Skeletal muscle cell (primary cell): ENCODE measurements at regions not wholly inside any gene's neighbourhood (a gene's known extent, or its start where the extent isn't known, plus 50 kb on each side); places are given as distances from the start of the nearest gene placed in this dataset.

Experiments
- DNase-seq: peaks from one replicate; pipeline ENCODE4 v3.0.0-alpha.2; 2010; ENCODE audit warnings: low read depth
- H3K4me3 ChIP-seq: 2 replicates; pipeline ENCODE4 v1.5.1; 2011; ENCODE audit warnings: low read depth, mild to moderate bottlenecking, control low read depth, low read length, moderate library complexity

DNA sequence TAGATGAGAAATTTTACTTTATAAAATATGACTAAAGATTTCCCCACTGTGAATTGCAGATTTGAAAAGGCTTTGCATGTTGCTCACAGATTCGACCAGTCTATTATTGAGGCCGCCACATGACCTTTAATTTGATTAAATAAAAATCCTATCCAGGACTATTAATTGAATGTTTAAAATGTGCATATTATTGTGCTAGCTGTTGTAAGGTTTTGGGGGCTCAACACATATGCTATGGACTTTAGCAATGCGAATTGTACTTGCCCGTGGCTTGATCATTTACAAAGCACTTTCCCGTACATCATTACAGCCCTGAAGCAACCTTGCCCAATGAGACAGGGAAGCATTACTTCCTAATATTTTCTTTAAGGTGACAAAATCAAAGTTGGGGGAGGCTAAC is 243.0 kb downstream of the ACTR3B start:
- no peak for DNase-seq
- H3K4me3 ChIP-seq, result no peak overlapping the region

DNA sequence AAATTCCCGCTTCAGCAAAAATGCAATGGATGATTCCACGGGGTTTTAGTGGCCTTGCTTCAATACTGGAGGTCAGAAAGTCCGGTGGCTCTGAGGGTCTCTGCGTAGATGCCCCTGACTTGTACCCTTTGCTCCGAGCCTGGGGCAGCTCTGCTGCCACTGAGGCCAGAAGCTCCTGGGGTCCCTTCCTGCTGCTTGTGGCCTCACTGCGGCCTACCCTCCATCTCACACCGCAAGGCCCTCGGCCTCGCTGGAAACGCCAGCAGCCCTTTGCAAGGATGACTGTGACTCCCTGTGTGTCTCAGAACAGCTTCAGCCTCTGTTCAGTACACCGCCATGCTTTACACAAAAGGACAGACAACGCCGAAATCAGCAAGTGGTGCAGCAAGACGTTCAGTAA is 244.8 kb downstream of the ACTR3B start:
- DNase-seq, result no peak
- H3K4me3 ChIP-seq, result no peak overlapping the region

DNA sequence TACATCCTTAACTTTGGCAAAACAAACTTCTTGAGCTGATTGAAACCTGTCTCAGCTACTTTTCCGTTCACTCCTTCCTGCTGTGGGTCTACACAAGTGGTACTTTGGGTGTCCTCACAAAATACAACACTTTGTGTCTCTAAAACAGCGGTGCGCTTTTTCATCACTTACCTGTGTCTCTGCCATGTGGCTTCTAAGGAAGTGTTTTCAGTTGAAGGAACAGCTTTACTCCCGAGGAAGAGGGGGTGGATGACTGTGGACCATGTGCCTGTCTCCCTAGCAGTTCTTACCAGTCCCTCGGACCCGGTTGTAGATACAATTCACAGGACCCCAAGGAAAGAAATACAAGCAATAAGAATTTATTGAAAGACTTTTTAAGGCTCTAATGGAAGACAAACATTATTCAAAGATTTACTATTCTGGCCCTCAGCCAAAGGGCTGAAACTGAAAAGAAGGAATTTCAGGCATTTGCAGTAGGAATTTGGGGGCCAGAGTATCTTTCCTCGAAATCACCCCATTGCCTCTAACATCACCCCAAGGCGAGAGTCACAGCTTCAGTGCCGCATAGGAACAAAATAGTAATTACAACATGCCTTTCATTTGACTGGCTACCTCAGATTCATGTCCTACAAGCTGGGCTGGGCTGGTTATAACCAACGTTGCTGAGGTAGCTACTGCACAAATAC is 246.3 kb downstream of the ACTR3B start:
- no peak for DNase-seq
- H3K4me3 ChIP-seq, result no peak overlapping the region

DNA sequence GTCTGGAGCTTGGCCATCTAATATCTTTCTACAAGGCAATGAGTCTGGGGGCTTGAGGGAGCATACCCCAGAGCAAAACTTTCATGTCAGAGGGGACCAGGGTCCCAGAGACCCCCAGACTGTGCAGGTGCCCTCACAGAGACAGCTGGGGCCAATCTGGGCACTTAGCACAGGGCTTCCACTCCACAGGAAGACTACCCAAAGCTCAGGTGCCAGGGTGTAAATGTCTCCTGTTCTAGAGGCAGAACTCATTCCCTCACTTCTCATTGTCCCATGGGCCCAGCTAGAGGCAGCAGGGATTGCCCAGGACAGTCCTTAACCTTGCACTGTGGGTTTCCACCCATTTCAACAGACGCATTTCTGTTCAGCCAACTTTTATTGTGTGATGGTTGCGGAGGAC is 246.9 kb downstream of the ACTR3B start:
- DNase-seq, result no peak
- H3K4me3 ChIP-seq, result no peak overlapping the region

- DNase-seq, result no peak
- no peak overlapping the region for H3K4me3 ChIP-seq
Observed at GRCh38 chr7:153006911-153007310, 247.4 kb downstream of the ACTR3B start.

GRCh38 chr7:153010416-153010815 is 250.9 kb downstream of the ACTR3B start:
- no peak for DNase-seq
- H3K4me3 ChIP-seq, result no peak overlapping the region

GRCh38 chr7:153012203-153012602 is 252.7 kb downstream of the ACTR3B start:
- no peak for DNase-seq
- no peak overlapping the region for H3K4me3 ChIP-seq

DNA sequence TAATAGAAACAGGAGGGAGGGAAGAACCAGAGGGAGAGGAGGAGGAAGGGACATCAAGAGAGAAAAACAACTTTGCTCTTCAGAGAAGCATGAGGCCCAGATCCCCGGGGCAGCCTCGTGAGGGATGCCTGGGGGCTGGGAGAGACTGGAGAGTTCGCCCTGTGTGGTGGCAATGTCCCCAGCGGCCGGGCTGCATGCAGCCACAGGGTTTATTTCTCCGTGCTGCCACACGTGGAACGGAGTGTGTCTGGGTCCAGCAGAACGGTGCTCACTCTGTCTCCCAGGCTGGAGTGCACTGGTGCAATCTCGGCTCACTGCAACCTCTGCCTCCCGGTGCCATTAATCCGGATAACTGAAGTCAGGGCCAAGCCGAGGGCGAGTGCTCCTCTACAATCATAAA is 257.7 kb downstream of the ACTR3B start:
- no peak overlapping the region for H3K4me3 ChIP-seq
- no peak for DNase-seq

- no peak overlapping the region for H3K4me3 ChIP-seq
- no peak for DNase-seq
Observed at GRCh38 chr7:153021542-153021941, 262.0 kb downstream of the ACTR3B start.

- no peak overlapping the region for H3K4me3 ChIP-seq
- DNase-seq, result no peak
Observed at GRCh38 chr7:153022475-153023193, 263.1 kb downstream of the ACTR3B start.

DNA sequence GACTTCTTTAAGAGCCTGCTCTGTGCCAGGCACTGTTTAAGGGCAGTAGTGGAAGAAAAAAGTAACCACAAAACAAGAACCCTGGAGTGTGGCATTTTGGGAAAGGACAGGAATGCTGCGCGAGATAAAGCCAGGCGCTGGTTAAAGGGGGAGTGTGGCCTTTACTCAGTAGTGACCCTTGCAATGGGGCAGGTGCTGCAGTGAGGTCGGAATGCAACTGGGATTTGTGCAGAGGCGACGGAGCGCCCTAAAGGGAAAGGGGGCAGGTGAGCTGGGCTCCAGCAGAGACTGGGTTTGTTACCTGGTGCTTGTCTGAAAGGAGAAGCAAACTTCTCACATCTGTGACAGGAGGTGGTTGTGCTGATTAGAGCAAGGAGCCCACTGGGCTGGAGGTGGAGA is 263.6 kb downstream of the ACTR3B start:
- H3K4me3 ChIP-seq, result no peak overlapping the region
- no peak for DNase-seq

DNA sequence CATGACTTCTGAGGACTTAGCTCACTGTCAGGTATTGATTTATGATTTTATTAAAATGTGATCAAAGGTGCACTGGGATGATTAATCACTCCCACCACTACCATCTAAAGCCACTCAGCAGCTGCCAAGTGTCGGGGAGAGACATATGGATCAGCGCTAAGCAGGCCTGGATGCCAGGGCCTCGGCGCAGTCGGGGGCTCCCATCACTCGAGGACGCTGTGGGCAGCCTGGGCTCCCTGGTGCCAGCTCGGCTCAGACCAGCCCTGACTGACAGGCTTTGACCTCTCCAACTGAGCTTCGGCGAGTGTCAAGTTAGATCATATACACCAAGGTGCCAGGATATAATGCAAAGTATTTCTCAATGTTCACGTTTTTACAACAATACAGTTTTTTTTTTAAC is 267.7 kb downstream of the ACTR3B start:
- DNase-seq, result no peak

GRCh38 chr7:153027904-153028303 is 268.4 kb downstream of the ACTR3B start:
- no peak overlapping the region for H3K4me3 ChIP-seq
- no peak for DNase-seq

More for the DNA sequence above, 267.7 kb downstream of the ACTR3B start:
- H3K4me3 ChIP-seq, result no peak overlapping the region

GRCh38 chr7:153030976-153031375 is 271.4 kb downstream of the ACTR3B start:
- DNase-seq, result no peak
- H3K4me3 ChIP-seq, result no peak overlapping the region

DNA sequence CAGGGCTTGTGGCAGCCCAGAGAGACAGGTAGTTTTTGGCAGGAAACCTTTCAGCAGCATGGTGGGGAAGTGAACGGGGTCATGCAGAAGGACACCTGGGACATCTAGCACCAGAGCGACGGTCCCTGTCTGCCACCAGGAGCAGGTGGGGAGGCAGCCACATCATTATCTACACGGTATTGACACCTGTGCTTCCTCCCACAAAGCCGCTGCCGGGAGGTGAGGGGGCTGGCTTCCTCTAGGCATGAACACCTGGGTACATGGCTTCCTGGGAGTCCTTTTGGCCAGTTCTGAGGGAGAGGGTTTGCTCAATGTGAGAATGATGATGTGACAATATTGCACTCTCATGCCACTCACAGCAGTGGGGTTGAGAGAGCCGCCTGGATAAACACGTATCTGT is 275.2 kb downstream of the ACTR3B start:
- H3K4me3 ChIP-seq, result no peak overlapping the region
- DNase-seq, result no peak

GRCh38 chr7:153036396-153037063 is 277.0 kb downstream of the ACTR3B start:
- no peak for DNase-seq
- H3K4me3 ChIP-seq, result no peak overlapping the region

DNA sequence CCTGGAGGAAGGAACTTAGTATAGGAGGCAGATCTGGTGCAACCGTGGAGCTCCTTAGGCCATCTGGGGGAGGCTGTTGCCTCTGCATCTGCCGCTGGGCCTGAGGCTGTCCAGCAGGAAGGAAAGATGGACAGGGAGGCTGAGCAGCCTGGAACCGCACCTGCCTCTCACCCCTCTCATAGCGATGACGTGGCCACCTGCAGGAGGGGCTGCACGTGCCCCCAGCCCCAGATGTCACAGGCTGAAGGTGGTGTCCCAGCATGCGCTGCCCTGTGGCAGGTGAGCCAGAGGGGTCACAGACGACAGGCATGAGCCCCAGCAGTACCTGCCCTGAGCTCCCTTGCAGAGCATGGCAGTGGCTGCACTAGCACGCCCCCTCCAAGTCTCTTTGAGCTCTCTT is 283.9 kb downstream of the ACTR3B start:
- DNase-seq, result no peak
- H3K4me3 ChIP-seq, result no peak overlapping the region

- DNase-seq, result no peak
- no peak overlapping the region for H3K4me3 ChIP-seq
Observed at GRCh38 chr7:153044981-153045380, 285.4 kb downstream of the ACTR3B start.

- no peak for DNase-seq
- no peak overlapping the region for H3K4me3 ChIP-seq
Observed at GRCh38 chr7:153047079-153047959, 287.8 kb downstream of the ACTR3B start.

DNA sequence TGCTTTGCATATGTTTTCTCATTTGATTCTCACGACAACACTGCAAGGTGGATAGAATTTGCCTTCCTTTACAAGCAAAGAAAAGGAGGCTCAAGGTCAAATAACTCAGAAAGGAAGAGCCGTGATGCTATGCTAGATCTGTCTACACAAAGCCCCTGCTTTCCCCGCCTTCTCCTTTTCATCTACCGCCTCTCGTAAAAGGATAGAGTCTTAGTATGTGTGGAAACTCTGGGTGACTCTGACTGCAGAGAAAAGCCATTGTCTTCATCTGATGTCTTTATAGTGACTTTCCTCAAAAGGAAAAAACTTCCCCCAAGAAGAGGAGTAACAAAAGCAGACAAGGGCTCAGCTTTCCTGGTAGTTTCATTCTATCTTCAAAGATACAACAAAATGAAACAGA is 292.7 kb downstream of the ACTR3B start:
- DNase-seq, result no peak
- H3K4me3 ChIP-seq, result no peak overlapping the region
